K562 (cell line): ENCODE measurements at regions not wholly inside any gene's neighbourhood (a gene's known extent, or its start where the extent isn't known, plus 50 kb on each side); places are given as distances from the start of the nearest gene placed in this dataset.

ENCODE experiments used
- ATAC-seq: fragments of 200-7000 bp; cut with Tn5 transposase; 3 replicates; pipeline ENCODE4 v1.9.1; 2020; ENCODE audit warnings: moderate library complexity
- BruUV-seq: library from RNA; stranded (reverse); fragments of 400-500 nt; replicated peaks from 2 replicates; lab custom pipeline; 2021; lab: Mats Ljungman, UMichigan
- CTCF ChIA-PET: fragments of 300-600 bp; formaldehyde crosslinking; extraction: SDS; loops from one replicate; lab custom pipeline; 2021; ENCODE audit warnings: low intra/inter-chr PET ratio; lab: Yijun Ruan, JAX
- POLR2A ChIA-PET: fragments of 300-600, 350-650 bp; sonication (Branson Sonifier 250); formaldehyde crosslinking; extraction: SDS; loops from one replicate; lab custom pipeline; 2021; ENCODE audit warnings: antibody characterized with exemption, inconsistent platforms; lab: Yijun Ruan, JAX
- DNase-seq, 4 experiments: peaks; one replicate each; pipeline versions ENCODE4 v3.0.0 to v3.0.0-alpha.2; 2011 to 2018; ENCODE audit warnings: low spot score in 3 of 4, mixed read lengths in 3 of 4; ENCODE audit errors: extremely low read depth in 1 of 4
- FAIRE-seq: peaks from 2 replicates; lab custom pipeline; 2011; peaks lifted over from hg19 to GRCh38; lab: Jason Lieb, UNC
- H2AFZ ChIP-seq: 2 replicates; pipeline ENCODE4 v1.6.0; 2011; ENCODE audit warnings: low read depth, low read length, control low read depth, inconsistent platforms
- H3K27ac ChIP-seq: fragments of 200-600 bp; 3 replicates; pipeline ENCODE4 v1.8.0; 2011; ENCODE audit warnings: low read depth, mild to moderate bottlenecking, control low read depth, inconsistent platforms, low read length, moderate library complexity, mixed read lengths; ENCODE audit errors: extremely low read depth
- H3K27me3 ChIP-seq, 2 experiments: fragments of 300-600 bp in 1 of 2; 2 replicates in 1 of 2; 3 replicates in 1 of 2; pipeline versions ENCODE4 v1.6.0 to v1.8.0; 2011; ENCODE audit warnings: inconsistent platforms in 2 of 2, low read length in 2 of 2, mild to moderate bottlenecking in 1 of 2, mixed read lengths in 1 of 2, moderate library complexity in 1 of 2; ENCODE audit not compliant: control insufficient read depth in 2 of 2, insufficient read depth in 2 of 2
- H3K36me3 ChIP-seq: fragments of 300-600 bp; 3 replicates; pipeline ENCODE4 v1.8.0; 2011; ENCODE audit warnings: mild to moderate bottlenecking, low read length, inconsistent platforms; ENCODE audit not compliant: control insufficient read depth, insufficient read depth
- H3K4me1 ChIP-seq, 2 experiments: fragments of 200-600 bp in 1 of 2; replicated peaks in 1 of 2; 2 replicates in 1 of 2; 3 replicates in 1 of 2; pipeline versions ENCODE4 v1.5.1 to v1.8.0; 2011; ENCODE audit warnings: inconsistent platforms in 2 of 2, low read length in 2 of 2, mild to moderate bottlenecking in 1 of 2, mixed read lengths in 1 of 2, moderate library complexity in 1 of 2; ENCODE audit not compliant: control insufficient read depth in 2 of 2, insufficient read depth in 2 of 2
- H3K4me2 ChIP-seq: 2 replicates; pipeline ENCODE4 v1.6.1; 2011; ENCODE audit warnings: low read length, control low read depth, inconsistent platforms, mixed read lengths; ENCODE audit not compliant: insufficient read depth
- H3K4me3 ChIP-seq: fragments of 200-600 bp; sonication (generic), shearing (Covaris generic); 2 replicates; pipeline ENCODE4 v1.5.1; 2016; ENCODE audit warnings: control low read depth, inconsistent platforms
- H3K79me2 ChIP-seq: fragments of 200-600 bp; 3 replicates; pipeline ENCODE4 v1.8.0; 2011; ENCODE audit warnings: low read length, inconsistent platforms; ENCODE audit not compliant: control insufficient read depth, insufficient read depth
- H3K9ac ChIP-seq, 2 experiments: 2 replicates each; pipeline versions ENCODE4 v1.6.0 to v1.6.1; 2011; ENCODE audit warnings: low read depth in 2 of 2, low read length in 2 of 2, control low read depth in 1 of 2, inconsistent platforms in 1 of 2, mild to moderate bottlenecking in 1 of 2, mixed read lengths in 1 of 2; ENCODE audit not compliant: insufficient read depth in 1 of 2
- H3K9me1 ChIP-seq: one replicate; pipeline ENCODE4 v1.6.0; 2011; ENCODE audit warnings: inconsistent platforms, mild to moderate bottlenecking, low read length, moderate library complexity; ENCODE audit not compliant: control insufficient read depth, insufficient read depth
- H3K9me3 ChIP-seq: replicated peaks from 2 replicates; pipeline ENCODE4 v1.5.1; 2011; ENCODE audit warnings: low read depth, low read length, inconsistent platforms; ENCODE audit not compliant: control insufficient read depth, insufficient read depth
- H4K20me1 ChIP-seq: replicated peaks from 2 replicates; pipeline ENCODE4 v1.6.1; 2011; ENCODE audit warnings: low read length, inconsistent platforms, mixed read lengths; ENCODE audit not compliant: control insufficient read depth, insufficient read depth
- ARID2 ChIP-seq: fragments of 450-650 bp; IDR thresholded peaks from 2 replicates; pipeline ENCODE4 v1.6.1; 2017; ENCODE audit warnings: antibody characterized with exemption, mild to moderate bottlenecking
- CC2D1A ChIP-seq: fragments of 450-650 bp; IDR thresholded peaks from 2 replicates; pipeline ENCODE4 v1.6.1; 2017; ENCODE audit warnings: mild to moderate bottlenecking
- EWSR1 ChIP-seq: fragments of 450-650 bp; IDR thresholded peaks from 2 replicates; pipeline ENCODE4 v1.6.1; 2018; ENCODE audit warnings: borderline replicate concordance, mild to moderate bottlenecking, low read depth, moderate library complexity; ENCODE audit not compliant: partially characterized antibody
- HEY1 ChIP-seq: fragments of 250-450 bp; sonication (Bioruptor Pico); IDR thresholded peaks from 2 replicates; pipeline ENCODE4 v1.5.0; 2020; ENCODE audit warnings: mild to moderate bottlenecking, moderate library complexity, borderline replicate concordance
- KLF6 ChIP-seq: fragments of 250-450 bp; sonication (Bioruptor Pico); IDR thresholded peaks from 2 replicates; pipeline ENCODE4 v1.4.0; 2020; ENCODE audit warnings: mild to moderate bottlenecking, moderate library complexity, borderline replicate concordance
- RHOXF2B ChIP-seq: fragments of 250-450 bp; sonication (Bioruptor Pico); conservative IDR thresholded peaks from 2 replicates; pipeline ENCODE4 v1.5.1; 2021
- SAP30 ChIP-seq: fragments of 200-600 bp; sonication (generic); IDR thresholded peaks from 2 replicates; pipeline ENCODE4 v1.6.1; 2012; ENCODE audit warnings: borderline replicate concordance, low read depth, mild to moderate bottlenecking, moderate library complexity, low read length, control low read depth, inconsistent platforms; ENCODE audit not compliant: insufficient read depth, poor library complexity, severe bottlenecking
- TCFL5 ChIP-seq: fragments of 250-450 bp; sonication (Bioruptor Pico); conservative IDR thresholded peaks from 2 replicates; pipeline ENCODE4 v1.6.1; 2021; ENCODE audit warnings: mild to moderate bottlenecking, moderate library complexity, matching md5 sums
- WHSC1 ChIP-seq: IDR thresholded peaks from one replicate; pipeline ENCODE4 v1.6.1; 2012; ENCODE audit warnings: low read length, control low read depth, inconsistent platforms
- ZKSCAN3 ChIP-seq: fragments of 250-450 bp; sonication (Bioruptor Pico); IDR thresholded peaks from 2 replicates; pipeline ENCODE4 v1.4.0; 2020
- ZNF133 ChIP-seq: fragments of 250-450 bp; sonication (Bioruptor Pico); IDR thresholded peaks from 2 replicates; pipeline ENCODE4 v1.4.0; 2020; ENCODE audit warnings: mild to moderate bottlenecking
- ZNF143 ChIP-seq: sonication (generic); formaldehyde crosslinking; IDR thresholded peaks from 2 replicates; pipeline ENCODE4 v1.9.0; 2022; ENCODE audit warnings: mild to moderate bottlenecking, missing genetic modification reagents
- ZNF354B ChIP-seq: fragments of 250-450 bp; sonication (Bioruptor Pico); IDR thresholded peaks from 2 replicates; pipeline ENCODE4 v1.4.0; 2020
- ZZZ3 ChIP-seq: fragments of 450-650 bp; IDR thresholded peaks from 2 replicates; pipeline ENCODE4 v1.6.1; 2016; ENCODE audit warnings: antibody characterized with exemption, mild to moderate bottlenecking, moderate library complexity
- WGBS: fragments of 100-300 bp; shearing (Covaris generic); methylation state at CpG from one replicate; pipeline ENCODE4 v1.1.6; 2016; ENCODE audit warnings: low coverage, mixed read lengths; ENCODE audit not compliant: insufficient coverage; ENCODE audit errors: missing lambda C conversion rate; 5-methylcytosine and 5-hydroxymethylcytosine counted together
- in situ Hi-C: fragments of 300-500 bp; cut with MboI; formaldehyde crosslinking; loops from 4 replicates; pipeline ENCODE4 v1.15.0; 2018; ENCODE audit warnings: inconsistent platforms, mixed read lengths
- intact Hi-C: fragments of 100-400 bp; cut with micrococcal nuclease; formaldehyde crosslinking; loops from 2 replicates; pipeline ENCODE4 v1.14.2; 2022
- TF ChIP-seq, protein P1 (sequence below): fragments of 250-450 bp; sonication (Bioruptor Pico); IDR thresholded peaks from 2 replicates; pipeline ENCODE4 v1.9.0; 2021; ENCODE audit warnings: mild to moderate bottlenecking, inconsistent platforms
- TF ChIP-seq, protein P2 (sequence below): fragments of 250-450 bp; sonication (Bioruptor Pico); IDR thresholded peaks from 2 replicates; pipeline ENCODE4 v1.8.0; 2022; ENCODE audit warnings: inconsistent platforms
- TF ChIP-seq, protein P3 (sequence below): fragments of 450-650 bp; formaldehyde crosslinking; IDR thresholded peaks from 2 replicates; pipeline ENCODE4 v1.4.0; 2022; ENCODE audit warnings: missing genetic modification characterization

DNA sequence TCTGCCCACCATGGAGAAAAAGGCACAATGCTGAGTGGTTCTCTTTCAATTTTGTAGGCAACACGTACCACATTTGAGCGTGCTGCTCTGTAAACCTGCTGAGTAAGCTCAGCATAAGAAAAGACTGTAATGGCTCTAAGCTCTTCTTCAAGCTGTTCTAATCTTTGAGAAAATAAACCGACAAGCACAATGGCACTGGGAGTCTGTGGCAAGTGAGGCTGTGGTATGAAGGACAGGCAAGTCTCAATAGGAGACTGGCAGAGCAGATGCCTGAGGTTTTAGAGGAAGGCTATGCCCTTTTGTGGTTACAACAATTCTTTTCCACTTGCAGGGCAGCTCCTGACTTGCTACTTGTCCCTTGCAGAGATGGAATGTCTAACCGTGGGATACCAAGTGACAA is 136.7 kb upstream of the EXOC2 start:
- no peak for FAIRE-seq
- CTCF ChIA-PET: no interaction called here

More for the DNA sequence above, 136.7 kb upstream of the EXOC2 start:
- 0% methylated on average over 4 of the region's 4 CpGs for WGBS
- Histone ChIP-seq H3K9me1 (no peaks in the 10 kb centered on the region), H3K4me2 (no peak overlapping the region), H4K20me1 (no peaks in the 10 kb centered on the region), H3K9me3 (no peaks in the 10 kb centered on the region), H2AFZ (no peak overlapping the region), H3K79me2 (no peaks in the 10 kb centered on the region), H3K36me3 (no peaks in the 10 kb centered on the region), H3K4me1 (no peaks in the 10 kb centered on the region), H3K27ac (no peak overlapping the region), H3K27me3 (no peaks in the 10 kb centered on the region; a peak in 1 of 5 replicates), H3K9ac (no peak overlapping the region), H3K4me3 (no peak overlapping the region)
- POLR2A ChIA-PET: interaction anchor here (0.6 kb wide), 1 partner anchor 214 kb away, joined by 3 read pairs; no protein-coding TSS in a partner anchor
- ATAC-seq: no peak
- no TSS peak for BruUV-seq
- TF ChIP-seq TCFL5 (CRISPR knock-in tag) (no peak), ZNF354B (CRISPR knock-in tag) (no peak), SAP30 (no peak), ZNF133 (CRISPR knock-in tag) (no peak), WHSC1 (no peak), ARID2 (no peak), EWSR1 (no peak), ZKSCAN3 (CRISPR knock-in tag) (no peak), CC2D1A (no peak), HEY1 (CRISPR knock-in tag) (no peak), ZNF143 (CRISPR knock-in tag) (no peak), ZZZ3 (no peak), KLF6 (CRISPR knock-in tag) (no peak), RHOXF2B (CRISPR knock-in tag) (no peak)
- TF ChIP-seq, protein P1, sequence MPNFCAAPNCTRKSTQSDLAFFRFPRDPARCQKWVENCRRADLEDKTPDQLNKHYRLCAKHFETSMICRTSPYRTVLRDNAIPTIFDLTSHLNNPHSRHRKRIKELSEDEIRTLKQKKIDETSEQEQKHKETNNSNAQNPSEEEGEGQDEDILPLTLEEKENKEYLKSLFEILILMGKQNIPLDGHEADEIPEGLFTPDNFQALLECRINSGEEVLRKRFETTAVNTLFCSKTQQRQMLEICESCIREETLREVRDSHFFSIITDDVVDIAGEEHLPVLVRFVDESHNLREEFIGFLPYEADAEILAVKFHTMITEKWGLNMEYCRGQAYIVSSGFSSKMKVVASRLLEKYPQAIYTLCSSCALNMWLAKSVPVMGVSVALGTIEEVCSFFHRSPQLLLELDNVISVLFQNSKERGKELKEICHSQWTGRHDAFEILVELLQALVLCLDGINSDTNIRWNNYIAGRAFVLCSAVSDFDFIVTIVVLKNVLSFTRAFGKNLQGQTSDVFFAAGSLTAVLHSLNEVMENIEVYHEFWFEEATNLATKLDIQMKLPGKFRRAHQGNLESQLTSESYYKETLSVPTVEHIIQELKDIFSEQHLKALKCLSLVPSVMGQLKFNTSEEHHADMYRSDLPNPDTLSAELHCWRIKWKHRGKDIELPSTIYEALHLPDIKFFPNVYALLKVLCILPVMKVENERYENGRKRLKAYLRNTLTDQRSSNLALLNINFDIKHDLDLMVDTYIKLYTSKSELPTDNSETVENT (CRISPR knock-in tag): no peak
- TF ChIP-seq, protein P2, sequence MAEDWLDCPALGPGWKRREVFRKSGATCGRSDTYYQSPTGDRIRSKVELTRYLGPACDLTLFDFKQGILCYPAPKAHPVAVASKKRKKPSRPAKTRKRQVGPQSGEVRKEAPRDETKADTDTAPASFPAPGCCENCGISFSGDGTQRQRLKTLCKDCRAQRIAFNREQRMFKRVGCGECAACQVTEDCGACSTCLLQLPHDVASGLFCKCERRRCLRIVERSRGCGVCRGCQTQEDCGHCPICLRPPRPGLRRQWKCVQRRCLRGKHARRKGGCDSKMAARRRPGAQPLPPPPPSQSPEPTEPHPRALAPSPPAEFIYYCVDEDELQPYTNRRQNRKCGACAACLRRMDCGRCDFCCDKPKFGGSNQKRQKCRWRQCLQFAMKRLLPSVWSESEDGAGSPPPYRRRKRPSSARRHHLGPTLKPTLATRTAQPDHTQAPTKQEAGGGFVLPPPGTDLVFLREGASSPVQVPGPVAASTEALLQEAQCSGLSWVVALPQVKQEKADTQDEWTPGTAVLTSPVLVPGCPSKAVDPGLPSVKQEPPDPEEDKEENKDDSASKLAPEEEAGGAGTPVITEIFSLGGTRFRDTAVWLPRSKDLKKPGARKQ: no peak
- TF ChIP-seq, protein P3, sequence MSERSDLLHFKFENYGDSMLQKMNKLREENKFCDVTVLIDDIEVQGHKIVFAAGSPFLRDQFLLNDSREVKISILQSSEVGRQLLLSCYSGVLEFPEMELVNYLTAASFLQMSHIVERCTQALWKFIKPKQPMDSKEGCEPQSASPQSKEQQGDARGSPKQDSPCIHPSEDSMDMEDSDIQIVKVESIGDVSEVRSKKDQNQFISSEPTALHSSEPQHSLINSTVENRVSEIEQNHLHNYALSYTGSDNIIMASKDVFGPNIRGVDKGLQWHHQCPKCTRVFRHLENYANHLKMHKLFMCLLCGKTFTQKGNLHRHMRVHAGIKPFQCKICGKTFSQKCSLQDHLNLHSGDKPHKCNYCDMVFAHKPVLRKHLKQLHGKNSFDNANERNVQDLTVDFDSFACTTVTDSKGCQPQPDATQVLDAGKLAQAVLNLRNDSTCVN (CRISPR knock-in tag): no peak
- DNase-seq: no peak
- intact Hi-C loops (no loop called here), in situ Hi-C loops (no loop called here)
